HUDEP-2 (cell line): ENCODE measurements at regions not wholly inside any gene's neighbourhood (a gene's known extent, or its start where the extent isn't known, plus 50 kb on each side); places are given as distances from the start of the nearest gene placed in this dataset.

Experiments used
- DNase-seq, 76 experiments: peaks; one replicate each; lab custom pipeline; 2025; ENCODE audit not compliant: unreplicated experiment in 76 of 76; lab: John Stamatoyannopoulos, UW

DNA sequence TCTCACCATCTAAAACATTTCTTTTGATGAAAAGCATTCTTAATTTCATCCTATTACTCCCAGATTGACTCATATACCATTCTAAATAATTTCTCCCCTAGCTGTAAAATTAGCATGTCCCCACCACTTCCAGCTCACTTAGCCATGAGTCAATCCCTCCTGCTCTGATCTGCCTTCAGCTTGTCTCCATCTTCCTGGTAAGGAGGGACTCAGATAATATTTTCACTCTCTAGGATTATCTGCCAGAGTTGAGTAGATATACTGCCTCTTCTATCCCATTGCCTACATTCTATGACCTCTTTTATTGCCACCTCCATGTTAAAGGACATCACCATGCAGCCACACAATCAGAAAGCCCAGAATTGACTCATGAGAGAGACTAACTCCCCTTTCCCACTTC lies 348.8 kb upstream of the POU3F2 start:
- DNase-seq: no peak

DNA sequence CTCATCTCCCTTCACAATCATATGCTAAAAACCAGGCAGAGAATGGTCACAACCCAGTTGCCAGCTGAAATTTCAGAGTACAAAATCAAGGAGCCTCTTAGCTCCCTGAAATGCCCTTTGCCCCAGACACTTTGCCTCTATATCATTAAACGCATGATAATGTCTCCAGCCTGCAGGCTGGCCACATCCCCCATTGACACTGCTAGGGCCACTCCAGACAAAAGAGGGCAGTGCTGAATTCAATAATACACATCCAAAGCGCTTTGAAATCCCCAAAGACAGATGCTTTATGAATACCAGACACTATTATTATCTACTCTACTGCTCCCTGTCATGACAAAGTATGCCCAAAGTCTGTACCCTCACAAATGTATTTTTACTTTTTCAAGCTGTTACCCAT lies 348.3 kb upstream of the POU3F2 start:
- no peak for DNase-seq

DNA sequence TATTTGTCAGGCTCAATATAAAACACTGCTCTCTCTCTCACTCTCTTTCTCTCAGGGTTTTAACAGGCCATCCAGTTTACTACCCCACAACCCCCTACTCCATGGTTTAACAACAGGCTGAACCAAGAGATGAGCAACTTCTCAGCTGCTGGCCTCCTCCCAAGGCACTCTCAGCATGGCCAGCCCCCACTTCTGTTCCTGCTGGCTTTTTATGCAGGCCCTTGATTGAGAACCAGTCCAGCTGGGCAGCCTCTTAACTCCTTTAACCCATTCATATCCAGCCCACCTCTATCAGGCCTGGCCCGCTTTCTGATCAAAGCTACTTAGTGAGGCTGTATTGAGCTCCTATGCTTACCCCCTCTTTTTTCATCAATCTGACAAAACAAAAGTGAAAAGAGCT lies 346.8 kb upstream of the POU3F2 start:
- DNase-seq: no peak

GRCh38 chr6:98498144-98498775 lies 336.1 kb upstream of the POU3F2 start:
- DNase-seq: no peak

DNA sequence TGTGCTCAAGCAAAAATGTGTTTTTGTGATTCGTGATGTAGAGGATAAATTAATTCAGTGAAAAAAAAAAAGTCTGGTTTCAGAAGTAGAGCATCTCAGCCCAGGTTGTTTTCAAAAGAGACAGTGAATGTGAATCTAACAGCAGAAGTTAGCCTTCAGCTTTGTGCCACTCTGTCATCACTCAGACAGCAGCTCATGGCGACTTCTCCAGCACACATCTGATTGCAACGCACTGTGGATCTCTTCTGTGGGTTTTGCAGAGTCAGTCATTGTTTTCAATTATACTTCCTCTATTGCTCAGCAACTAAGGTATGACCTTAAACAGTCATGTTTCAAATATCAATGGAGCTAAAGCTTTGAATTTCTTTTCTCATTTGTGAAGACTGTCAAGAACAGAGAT lies 335.5 kb upstream of the POU3F2 start:
- no peak for DNase-seq

DNA sequence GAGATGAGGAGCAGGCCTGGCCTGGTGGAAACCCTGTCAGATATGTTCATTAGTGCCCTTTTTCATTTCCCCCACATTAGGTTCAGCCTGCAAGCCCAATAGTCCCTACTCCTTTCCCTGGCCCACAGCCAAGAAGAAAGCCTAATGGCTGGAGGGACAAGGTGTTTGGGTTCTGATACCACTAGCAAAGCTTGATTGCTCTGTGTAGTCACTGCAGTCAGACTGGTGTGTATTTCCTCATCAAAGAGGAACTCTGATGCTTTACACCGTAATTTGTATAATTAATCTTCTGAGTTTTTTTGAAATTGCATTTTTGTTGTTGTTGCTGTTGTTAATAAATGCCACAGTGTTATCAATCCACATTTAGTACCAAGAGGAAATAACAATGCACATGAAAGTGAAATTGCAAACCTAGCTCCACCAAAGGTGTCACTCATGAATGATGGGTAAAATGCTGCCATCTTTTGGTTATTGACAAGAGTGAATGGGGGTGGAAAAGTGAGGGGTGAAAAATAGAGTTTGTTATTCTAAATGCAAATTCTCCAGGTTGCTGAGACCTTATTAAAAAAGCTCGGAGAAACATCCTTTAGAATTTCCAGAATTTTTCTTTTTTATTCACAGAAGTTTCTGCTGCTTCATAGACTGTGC lies 320.2 kb upstream of the POU3F2 start:
- DNase-seq: no peak

GRCh38 chr6:98514796-98515195 lies 319.6 kb upstream of the POU3F2 start:
- no peak for DNase-seq

GRCh38 chr6:98516206-98516605 lies 318.2 kb upstream of the POU3F2 start:
- no peak for DNase-seq

GRCh38 chr6:98516866-98517265 lies 317.5 kb upstream of the POU3F2 start:
- no peak for DNase-seq

DNA sequence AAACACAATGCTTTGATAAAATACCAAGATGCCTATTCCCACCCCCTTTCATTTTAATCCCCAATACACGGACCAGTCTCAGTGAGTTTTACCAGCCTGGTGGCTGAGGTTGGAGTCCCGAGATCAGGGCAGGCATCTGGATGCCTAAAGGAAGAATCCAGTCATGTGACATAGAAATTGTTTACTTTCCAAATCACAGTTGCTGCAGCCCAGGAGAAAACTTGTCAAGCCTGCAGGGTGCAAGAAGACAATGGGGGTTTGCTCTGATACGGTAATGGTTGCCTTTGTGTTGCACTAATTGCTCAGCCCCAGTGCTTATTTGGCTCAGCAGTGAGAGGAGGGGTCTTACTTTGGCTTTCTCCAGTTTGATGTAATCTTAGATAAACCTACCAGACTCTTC lies 308.5 kb upstream of the POU3F2 start:
- no peak for DNase-seq

- DNase-seq: no peak
These were observed 307.9 kb upstream of the POU3F2 start for GRCh38 chr6:98526465-98526864.

DNA sequence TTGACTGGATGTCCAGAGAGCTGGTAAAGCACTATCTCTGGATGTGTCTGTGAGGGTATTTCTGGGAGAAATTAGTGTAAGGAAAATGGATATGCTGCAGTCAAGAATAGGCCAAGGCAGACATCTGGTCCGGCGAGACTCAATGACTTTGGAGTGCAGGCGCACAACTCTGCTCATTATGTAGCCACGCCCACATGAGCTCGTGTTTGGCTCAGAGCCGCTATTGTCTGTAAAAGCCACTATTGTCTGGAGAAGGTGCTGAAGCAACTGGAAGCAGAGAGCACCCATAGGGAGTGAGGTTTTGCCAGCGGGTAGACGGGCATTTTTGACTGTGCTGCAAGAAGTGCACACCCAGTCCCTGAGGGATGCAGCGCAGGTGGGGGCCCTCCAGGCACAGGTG lies 305.0 kb upstream of the POU3F2 start:
- no peak for DNase-seq

- no peak for DNase-seq
These were observed 303.6 kb upstream of the POU3F2 start for GRCh38 chr6:98530732-98531131.

GRCh38 chr6:98532004-98532403 lies 302.4 kb upstream of the POU3F2 start:
- no peak for DNase-seq

DNA sequence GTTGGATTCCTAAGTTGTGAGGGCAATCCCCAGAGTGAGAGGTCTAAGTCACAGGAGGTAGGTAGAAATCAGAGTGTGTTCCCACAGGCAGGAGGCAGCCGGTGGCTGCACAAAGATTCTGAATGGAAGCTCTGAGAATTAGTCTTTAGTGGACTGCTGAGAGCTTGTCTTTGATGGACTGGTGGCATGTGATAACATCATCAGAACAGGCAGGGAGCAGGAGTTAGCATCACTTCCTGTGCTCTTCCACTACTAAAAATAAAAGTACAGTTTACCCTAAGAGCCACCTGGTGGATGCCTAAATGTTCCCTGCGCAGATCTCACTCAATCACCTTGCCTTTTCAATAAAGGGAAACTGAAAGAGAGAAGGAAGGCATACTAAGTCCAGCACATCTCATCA lies 294.6 kb upstream of the POU3F2 start:
- no peak for DNase-seq

GRCh38 chr6:98546376-98546775 lies 288.0 kb upstream of the POU3F2 start:
- no peak for DNase-seq

DNA sequence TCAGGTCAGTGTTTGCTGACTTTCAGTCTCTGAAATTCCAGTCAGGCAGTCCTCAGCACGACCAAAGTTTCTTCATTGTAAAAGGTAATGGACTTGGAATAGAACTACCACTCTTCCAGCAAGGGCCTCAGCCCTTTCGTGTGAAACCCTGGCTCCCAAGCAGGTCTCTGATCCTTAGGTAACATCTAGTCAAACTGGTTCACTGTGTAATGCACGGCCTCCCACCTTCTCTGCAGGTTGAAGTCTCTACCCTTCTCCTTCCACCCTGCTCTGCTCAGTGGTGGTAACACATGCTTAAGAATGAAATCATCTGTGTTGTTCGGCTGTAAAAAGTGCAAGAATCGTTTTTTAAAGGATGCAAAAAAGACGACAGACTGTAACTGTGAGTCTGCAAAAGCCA lies 287.2 kb upstream of the POU3F2 start:
- no peak for DNase-seq

DNA sequence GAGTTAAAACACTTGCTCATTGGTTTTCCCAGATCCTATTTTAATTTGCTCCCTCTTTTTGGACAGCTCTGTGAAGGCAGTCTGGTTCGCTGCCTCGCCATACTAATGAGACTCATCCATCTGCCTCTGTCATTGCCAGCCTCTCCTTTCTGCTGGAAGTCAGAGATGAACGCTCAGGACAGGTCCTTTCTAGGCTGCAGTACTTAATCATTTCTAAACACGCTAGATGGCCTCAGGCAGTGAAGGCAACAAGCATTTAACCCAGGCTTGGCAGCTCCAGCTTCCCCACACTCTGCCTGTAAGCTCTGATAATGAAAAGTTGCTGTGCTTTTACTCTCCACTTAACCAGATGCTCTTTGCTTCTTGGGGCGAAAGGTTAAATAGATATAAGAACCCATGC lies 286.7 kb upstream of the POU3F2 start:
- DNase-seq: no peak

DNA sequence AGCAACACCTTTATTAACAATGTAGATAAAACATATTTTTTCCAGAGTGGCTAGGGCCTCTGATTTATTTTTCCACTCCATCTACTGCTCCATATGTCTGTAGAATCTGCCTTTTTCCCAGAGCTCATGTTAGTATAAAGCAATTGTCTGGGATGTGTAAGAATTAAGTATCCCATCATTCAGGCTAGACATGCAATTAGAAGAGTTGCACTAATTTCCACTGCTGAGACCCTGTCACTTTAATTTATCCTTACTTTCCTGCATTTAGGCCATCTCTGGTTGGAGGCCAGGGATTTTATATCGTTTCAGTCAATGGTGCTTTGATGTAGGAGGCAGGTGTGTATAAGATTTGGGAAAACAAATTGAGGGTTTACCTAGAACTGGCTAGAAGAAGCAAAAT lies 286.1 kb upstream of the POU3F2 start:
- DNase-seq: no peak

GRCh38 chr6:98560418-98560817 lies 274.0 kb upstream of the POU3F2 start:
- DNase-seq: no peak

DNA sequence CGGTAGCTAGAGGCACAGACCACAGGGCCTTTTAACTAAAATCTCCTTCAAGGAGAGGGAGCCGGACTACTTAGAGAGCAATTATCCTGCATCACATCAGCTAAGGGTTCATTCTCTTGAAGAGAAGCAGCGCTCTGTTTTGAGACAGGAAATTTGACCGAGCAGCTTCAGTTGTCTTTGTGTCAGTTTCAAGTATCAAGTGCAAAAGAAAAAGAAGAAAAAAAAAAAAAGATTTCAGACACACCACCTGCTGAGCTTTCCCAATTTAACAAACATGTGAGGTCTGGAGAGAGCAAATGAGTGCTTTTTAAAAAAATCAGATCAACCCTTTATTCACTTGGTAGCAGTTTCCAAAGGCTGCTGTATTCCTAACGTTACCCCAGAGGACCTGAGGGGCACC lies 273.5 kb upstream of the POU3F2 start:
- DNase-seq: no peak

DNA sequence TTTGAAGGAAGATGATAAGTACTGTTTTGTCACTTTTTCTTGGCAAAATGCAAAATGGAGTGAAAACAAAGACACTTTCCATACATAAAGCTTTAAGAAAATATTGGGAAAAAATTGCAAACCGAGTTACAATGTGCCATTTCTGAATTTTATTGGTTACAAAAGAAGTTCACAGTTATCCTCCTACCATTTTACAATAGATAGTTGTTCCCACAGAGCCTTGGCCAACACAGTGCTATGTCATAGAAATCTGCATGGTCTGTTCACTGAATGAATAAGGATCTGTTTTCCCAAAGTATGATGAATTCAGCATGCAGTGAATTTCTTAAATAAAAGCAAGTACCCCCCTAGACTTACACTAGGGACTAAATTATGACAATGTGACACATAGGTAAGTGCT lies 268.2 kb upstream of the POU3F2 start:
- DNase-seq: no peak

DNA sequence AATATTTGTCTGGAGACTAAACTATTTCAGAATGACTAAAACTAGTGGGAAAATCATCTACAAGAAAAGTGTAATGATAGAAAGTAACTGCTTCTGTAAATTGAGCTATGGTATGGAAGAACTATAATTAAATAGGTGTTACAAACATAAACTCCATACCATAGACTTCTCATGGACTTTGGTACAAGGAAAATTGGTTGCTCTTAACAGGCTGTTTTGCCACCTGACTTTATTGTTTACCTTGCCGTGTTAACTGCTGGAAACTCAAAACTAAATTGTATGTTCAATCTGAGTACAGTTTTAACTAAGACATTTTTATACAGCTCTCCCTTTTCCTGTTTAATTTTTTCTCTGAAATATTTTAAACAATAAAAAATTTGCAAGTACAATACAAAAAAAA lies 261.8 kb upstream of the POU3F2 start:
- no peak for DNase-seq
